ENCODE measurements at regions not wholly inside any gene's neighbourhood (a gene's known extent, or its start where the extent isn't known, plus 50 kb on each side); places are given as distances from the start of the nearest gene placed in this dataset.

- no peak for TF ChIP-seq EZH2 (IDR thresholded peaks at IDR 0.05; ENCODE audit: insufficient read depth, poor library complexity, severe bottlenecking)
- no peak for TF ChIP-seq EZH2phosphoT487 (IDR thresholded peaks at IDR 0.05; ENCODE audit: insufficient read depth, low read depth)
Measured at GRCh38 chr17:79269620-79270019, 195.0 kb downstream of the ENGASE start.

Data from GM23248 (cell line).